Adrenal gland (tissue), 5 donors: ENCODE measurements at regions not wholly inside any gene's neighbourhood (a gene's known extent, or its start where the extent isn't known, plus 50 kb on each side); places are given as distances from the start of the nearest gene placed in this dataset.

Experiments
- POLR2A ChIP-seq, 2 donors: fragments of 450-650 bp; IDR thresholded peaks; one replicate each; pipeline ENCODE4 v1.6.1; 2017; ENCODE audit warnings: antibody characterized with exemption in 2 of 2, mild to moderate bottlenecking in 2 of 2, moderate library complexity in 1 of 2
- TF ChIP-seq, protein P1 (sequence below), 6 experiments: fragments of 450-650 bp in 4 of 6; fragments of 200-600 bp in 2 of 6; sonication (generic) in 1 of 6; IDR thresholded peaks; 1 replicate in 5 of 6; 2 replicates in 1 of 6; pipeline versions ENCODE4 v1.5.1 to v1.8.0; 2016 to 2021; ENCODE audit warnings: antibody characterized with exemption in 6 of 6, mild to moderate bottlenecking in 2 of 6, moderate library complexity in 1 of 6
- donor health status: DM: no; HTN: no; CAD: no.

DNA sequence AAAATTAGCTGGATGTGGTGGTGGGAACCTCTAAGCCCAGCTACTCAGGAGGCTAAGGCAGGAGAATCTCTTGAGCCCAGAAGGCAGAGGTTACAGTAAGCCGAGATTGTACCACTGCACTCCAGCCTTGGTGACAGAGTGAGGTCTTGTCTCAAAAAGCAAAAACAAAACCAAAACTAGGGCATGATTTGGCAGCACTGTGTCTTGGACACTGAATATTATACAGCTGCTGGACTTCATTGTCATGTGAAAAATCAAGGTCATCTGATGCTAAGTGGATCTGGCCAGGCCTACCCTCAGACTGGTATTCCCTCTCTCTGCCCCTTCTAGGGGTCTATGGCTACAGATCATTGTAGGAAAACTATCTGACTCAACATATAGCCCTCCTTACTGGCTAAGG, 55.2 kb upstream of the MRPS6 start:
- TF ChIP-seq POLR2A (IDR thresholded peaks at IDR 0.05), result no peak
- TF ChIP-seq, protein P1, sequence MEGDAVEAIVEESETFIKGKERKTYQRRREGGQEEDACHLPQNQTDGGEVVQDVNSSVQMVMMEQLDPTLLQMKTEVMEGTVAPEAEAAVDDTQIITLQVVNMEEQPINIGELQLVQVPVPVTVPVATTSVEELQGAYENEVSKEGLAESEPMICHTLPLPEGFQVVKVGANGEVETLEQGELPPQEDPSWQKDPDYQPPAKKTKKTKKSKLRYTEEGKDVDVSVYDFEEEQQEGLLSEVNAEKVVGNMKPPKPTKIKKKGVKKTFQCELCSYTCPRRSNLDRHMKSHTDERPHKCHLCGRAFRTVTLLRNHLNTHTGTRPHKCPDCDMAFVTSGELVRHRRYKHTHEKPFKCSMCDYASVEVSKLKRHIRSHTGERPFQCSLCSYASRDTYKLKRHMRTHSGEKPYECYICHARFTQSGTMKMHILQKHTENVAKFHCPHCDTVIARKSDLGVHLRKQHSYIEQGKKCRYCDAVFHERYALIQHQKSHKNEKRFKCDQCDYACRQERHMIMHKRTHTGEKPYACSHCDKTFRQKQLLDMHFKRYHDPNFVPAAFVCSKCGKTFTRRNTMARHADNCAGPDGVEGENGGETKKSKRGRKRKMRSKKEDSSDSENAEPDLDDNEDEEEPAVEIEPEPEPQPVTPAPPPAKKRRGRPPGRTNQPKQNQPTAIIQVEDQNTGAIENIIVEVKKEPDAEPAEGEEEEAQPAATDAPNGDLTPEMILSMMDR (IDR thresholded peaks at IDR 0.05), result no peak
